ENCODE measurements at regions not wholly inside any gene's neighbourhood (a gene's known extent, or its start where the extent isn't known, plus 50 kb on each side); places are given as distances from the start of the nearest gene placed in this dataset.

- 98% methylated on average over 2 of the region's 2 CpGs for WGBS (ENCODE audit: low lambda C conversion rate, missing lambda C conversion rate)
Observed at GRCh38 chr9:95809686-95810085, 65.8 kb upstream of the ERCC6L2 start.

GRCh38 chr9:95808011-95808410, 67.5 kb upstream of the ERCC6L2 start:
- DNase-seq (ENCODE audit: low spot score): no peak

More at GRCh38 chr9:95809686-95810085, 65.8 kb upstream of the ERCC6L2 start:
- Histone ChIP-seq H3K27ac (no peak overlapping the region), H3K9me2 (replicated peaks; ENCODE audit: insufficient read depth) (no peaks in the 10 kb centered on the region), H3K79me2 (no peaks in the 10 kb centered on the region), H2AFZ (no peak overlapping the region), H3K4me2 (no peak overlapping the region), H3K4me1 (ENCODE audit: insufficient read depth) (peaks cover 20% of the 10 kb centered on the region), H3K4me3 (no peak overlapping the region), H4K20me1 (ENCODE audit: insufficient read depth, poor library complexity, severe bottlenecking) (no peaks in the 10 kb centered on the region), H3K9me3 (ENCODE audit: low read depth) (no peaks in the 10 kb centered on the region), H3K27me3 (no peaks in the 10 kb centered on the region), H3K36me3 (replicated peaks; ENCODE audit: insufficient read depth, low read depth) (no peaks in the 10 kb centered on the region)
- TF ChIP-seq EZH2phosphoT487 (IDR thresholded peaks at IDR 0.05; ENCODE audit: low read depth, severe bottlenecking, unreplicated experiment) (no peak), EZH2 (IDR thresholded peaks at IDR 0.05; ENCODE audit: borderline replicate concordance) (no peak)
- TF ChIP-seq, protein P1, sequence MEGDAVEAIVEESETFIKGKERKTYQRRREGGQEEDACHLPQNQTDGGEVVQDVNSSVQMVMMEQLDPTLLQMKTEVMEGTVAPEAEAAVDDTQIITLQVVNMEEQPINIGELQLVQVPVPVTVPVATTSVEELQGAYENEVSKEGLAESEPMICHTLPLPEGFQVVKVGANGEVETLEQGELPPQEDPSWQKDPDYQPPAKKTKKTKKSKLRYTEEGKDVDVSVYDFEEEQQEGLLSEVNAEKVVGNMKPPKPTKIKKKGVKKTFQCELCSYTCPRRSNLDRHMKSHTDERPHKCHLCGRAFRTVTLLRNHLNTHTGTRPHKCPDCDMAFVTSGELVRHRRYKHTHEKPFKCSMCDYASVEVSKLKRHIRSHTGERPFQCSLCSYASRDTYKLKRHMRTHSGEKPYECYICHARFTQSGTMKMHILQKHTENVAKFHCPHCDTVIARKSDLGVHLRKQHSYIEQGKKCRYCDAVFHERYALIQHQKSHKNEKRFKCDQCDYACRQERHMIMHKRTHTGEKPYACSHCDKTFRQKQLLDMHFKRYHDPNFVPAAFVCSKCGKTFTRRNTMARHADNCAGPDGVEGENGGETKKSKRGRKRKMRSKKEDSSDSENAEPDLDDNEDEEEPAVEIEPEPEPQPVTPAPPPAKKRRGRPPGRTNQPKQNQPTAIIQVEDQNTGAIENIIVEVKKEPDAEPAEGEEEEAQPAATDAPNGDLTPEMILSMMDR (IDR thresholded peaks at IDR 0.05; ENCODE audit: poor library complexity): no peak
- no peak for DNase-seq (ENCODE audit: low spot score)

DNA sequence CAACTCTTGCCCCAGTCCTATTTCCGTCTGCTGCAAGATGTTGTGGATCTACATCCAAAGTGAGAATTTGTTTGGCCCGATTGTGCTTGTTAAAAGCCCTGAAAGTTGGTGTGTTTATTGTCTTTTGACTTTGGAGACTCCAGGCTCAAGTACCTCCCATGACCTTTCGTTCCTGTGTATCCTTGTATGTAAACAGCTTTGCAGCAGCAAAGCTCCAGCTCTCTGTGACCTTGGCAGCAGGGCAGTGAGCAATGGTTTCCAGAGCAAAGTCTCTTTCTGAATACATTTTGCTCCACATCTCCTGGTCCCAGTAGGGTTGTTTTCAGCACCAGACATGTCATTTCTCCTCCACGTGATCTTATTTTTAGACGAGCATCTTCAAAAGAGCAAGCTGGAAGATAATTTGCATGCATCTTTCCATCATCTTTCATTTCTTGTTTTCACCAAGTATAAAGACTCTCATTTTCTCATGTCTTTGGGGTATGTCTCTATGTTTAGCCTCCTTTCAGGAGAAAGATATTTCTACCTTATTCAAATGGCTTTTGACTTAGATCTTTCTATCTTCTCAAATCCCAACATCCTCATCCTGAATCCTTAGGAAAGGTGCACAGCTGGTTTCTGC, 68.1 kb upstream of the ERCC6L2 start:
- H3K4me1 ChIP-seq (ENCODE audit: insufficient read depth): peaks cover 20% of the 10 kb centered on the region
- H4K20me1 ChIP-seq (ENCODE audit: insufficient read depth, poor library complexity, severe bottlenecking): no peaks in the 10 kb centered on the region
- no peaks in the 10 kb centered on the region for H3K36me3 ChIP-seq (replicated peaks; ENCODE audit: insufficient read depth, low read depth)
- TF ChIP-seq EZH2phosphoT487 (IDR thresholded peaks at IDR 0.05; ENCODE audit: low read depth, severe bottlenecking, unreplicated experiment): no peak
- TF ChIP-seq, protein P1 (IDR thresholded peaks at IDR 0.05; ENCODE audit: poor library complexity): no peak
- no peak for TF ChIP-seq EZH2 (IDR thresholded peaks at IDR 0.05; ENCODE audit: borderline replicate concordance)
- no peak overlapping the region for H3K4me2 ChIP-seq
- no peaks in the 10 kb centered on the region for H3K9me2 ChIP-seq (replicated peaks; ENCODE audit: insufficient read depth)
- peak overlapping the region; percentile 69 for H3K27ac ChIP-seq
- H3K27me3 ChIP-seq: no peaks in the 10 kb centered on the region
- H3K9me3 ChIP-seq (ENCODE audit: low read depth): no peaks in the 10 kb centered on the region
- H2AFZ ChIP-seq: no peak overlapping the region
- H3K79me2 ChIP-seq: no peaks in the 10 kb centered on the region
- DNase-seq (ENCODE audit: low spot score): peak; percentile 24
- H3K4me3 ChIP-seq: no peak overlapping the region
- WGBS (ENCODE audit: low lambda C conversion rate, missing lambda C conversion rate): 62% methylated on average over 5 of the region's 5 CpGs

More at GRCh38 chr9:95808011-95808410, 67.5 kb upstream of the ERCC6L2 start:
- no peaks in the 10 kb centered on the region for H3K9me2 ChIP-seq (replicated peaks; ENCODE audit: insufficient read depth)
- TF ChIP-seq EZH2 (IDR thresholded peaks at IDR 0.05; ENCODE audit: borderline replicate concordance): no peak
- TF ChIP-seq, protein P1 (IDR thresholded peaks at IDR 0.05; ENCODE audit: poor library complexity): no peak
- TF ChIP-seq EZH2phosphoT487 (IDR thresholded peaks at IDR 0.05; ENCODE audit: low read depth, severe bottlenecking, unreplicated experiment): no peak
- no peaks in the 10 kb centered on the region for H3K9me3 ChIP-seq (ENCODE audit: low read depth)
- H3K27ac ChIP-seq: no peak overlapping the region
- H3K27me3 ChIP-seq: no peaks in the 10 kb centered on the region
- H4K20me1 ChIP-seq (ENCODE audit: insufficient read depth, poor library complexity, severe bottlenecking): no peaks in the 10 kb centered on the region
- no peak overlapping the region for H2AFZ ChIP-seq
- H3K36me3 ChIP-seq (replicated peaks; ENCODE audit: insufficient read depth, low read depth): no peaks in the 10 kb centered on the region
- 55% methylated on average over 3 of the region's 3 CpGs for WGBS (ENCODE audit: low lambda C conversion rate, missing lambda C conversion rate)
- H3K4me2 ChIP-seq: no peak overlapping the region
- peaks cover 20% of the 10 kb centered on the region for H3K4me1 ChIP-seq (ENCODE audit: insufficient read depth)
- H3K79me2 ChIP-seq: no peaks in the 10 kb centered on the region
- H3K4me3 ChIP-seq: no peak overlapping the region
